ENCODE measurements at regions not wholly inside any gene's neighbourhood (a gene's known extent, or its start where the extent isn't known, plus 50 kb on each side); places are given as distances from the start of the nearest gene placed in this dataset.

DNA sequence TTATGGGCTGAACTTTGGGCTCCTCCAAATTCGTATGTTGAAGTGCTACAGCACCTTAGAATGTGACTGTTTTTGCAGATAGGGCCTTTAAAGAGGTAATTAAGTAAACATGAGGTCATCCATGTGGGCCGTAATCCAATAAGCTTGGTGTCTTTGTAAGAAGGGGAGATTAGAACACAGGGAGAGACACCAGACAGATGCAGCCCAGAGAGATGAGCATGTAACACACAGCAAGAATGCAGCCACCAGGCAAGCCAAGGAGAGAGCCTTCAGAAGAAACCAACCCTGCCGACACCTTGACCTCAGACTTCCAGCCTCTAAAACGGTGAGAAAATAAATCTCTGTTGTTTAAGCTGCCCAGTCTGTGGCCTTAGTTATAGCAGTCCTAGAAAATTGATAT is 74.3 kb downstream of the HRH4 start:
- TF ChIP-seq, protein P1, sequence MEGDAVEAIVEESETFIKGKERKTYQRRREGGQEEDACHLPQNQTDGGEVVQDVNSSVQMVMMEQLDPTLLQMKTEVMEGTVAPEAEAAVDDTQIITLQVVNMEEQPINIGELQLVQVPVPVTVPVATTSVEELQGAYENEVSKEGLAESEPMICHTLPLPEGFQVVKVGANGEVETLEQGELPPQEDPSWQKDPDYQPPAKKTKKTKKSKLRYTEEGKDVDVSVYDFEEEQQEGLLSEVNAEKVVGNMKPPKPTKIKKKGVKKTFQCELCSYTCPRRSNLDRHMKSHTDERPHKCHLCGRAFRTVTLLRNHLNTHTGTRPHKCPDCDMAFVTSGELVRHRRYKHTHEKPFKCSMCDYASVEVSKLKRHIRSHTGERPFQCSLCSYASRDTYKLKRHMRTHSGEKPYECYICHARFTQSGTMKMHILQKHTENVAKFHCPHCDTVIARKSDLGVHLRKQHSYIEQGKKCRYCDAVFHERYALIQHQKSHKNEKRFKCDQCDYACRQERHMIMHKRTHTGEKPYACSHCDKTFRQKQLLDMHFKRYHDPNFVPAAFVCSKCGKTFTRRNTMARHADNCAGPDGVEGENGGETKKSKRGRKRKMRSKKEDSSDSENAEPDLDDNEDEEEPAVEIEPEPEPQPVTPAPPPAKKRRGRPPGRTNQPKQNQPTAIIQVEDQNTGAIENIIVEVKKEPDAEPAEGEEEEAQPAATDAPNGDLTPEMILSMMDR (IDR thresholded peaks at IDR 0.05), result no peak
- no peak for TF ChIP-seq EZH2 (IDR thresholded peaks at IDR 0.05; ENCODE audit: borderline replicate concordance, insufficient read depth, low read depth, low read length, poor library complexity, severe bottlenecking)

All from B cell (primary cell).